CD4-positive, alpha-beta T cell (primary cell): ENCODE measurements at regions not wholly inside any gene's neighbourhood (a gene's known extent, or its start where the extent isn't known, plus 50 kb on each side); places are given as distances from the start of the nearest gene placed in this dataset.

ENCODE experiments used
- ATAC-seq: fragments of 200-7000 bp; cut with Tn5 transposase; one replicate; pipeline ENCODE4 v1.10.0; 2022; ENCODE audit warnings: mild to moderate bottlenecking; ENCODE audit not compliant: poor library complexity
- CTCF ChIA-PET: fragments of 350-600 bp; sonication (Branson Sonifier 250); formaldehyde crosslinking; loops from one replicate; lab custom pipeline; 2021; ENCODE audit warnings: antibody characterized with exemption, inconsistent platforms; lab: Charles Lee
- POLR2A ChIA-PET: fragments of 350-600 bp; sonication (Branson Sonifier 250); formaldehyde crosslinking; loops from one replicate; lab custom pipeline; 2021; ENCODE audit warnings: antibody characterized with exemption, inconsistent platforms; lab: Charles Lee
- DNase-seq, 14 experiments: peaks; one replicate each; pipeline ENCODE4 v3.0.0-alpha.2; 2013 to 2020; ENCODE audit warnings: mixed read lengths in 2 of 14
- H3K27ac ChIP-seq, 2 donors: one replicate each; pipeline versions ENCODE4 v1.5.1 to v1.7.0; 2013; ENCODE audit warnings: low read length in 2 of 2, low read depth in 1 of 2, mild to moderate bottlenecking in 1 of 2
- H3K27me3 ChIP-seq, 2 experiments: 1 replicate in 1 of 2; 2 replicates in 1 of 2; pipeline versions ENCODE4 v1.6.1 to v1.7.0; 2013; ENCODE audit warnings: low read length in 2 of 2, control low read depth in 1 of 2, mild to moderate bottlenecking in 1 of 2, moderate library complexity in 1 of 2; ENCODE audit not compliant: insufficient read depth in 2 of 2, control insufficient read depth in 1 of 2
- H3K36me3 ChIP-seq: one replicate; pipeline ENCODE4 v1.6.1; 2013; ENCODE audit warnings: low read length, control low read depth; ENCODE audit not compliant: insufficient read depth
- H3K4me1 ChIP-seq: one replicate; pipeline ENCODE4 v1.6.1; 2013; ENCODE audit warnings: low read length, control low read depth; ENCODE audit not compliant: insufficient read depth
- H3K4me3 ChIP-seq: one replicate; pipeline ENCODE4 v1.5.1; 2013; ENCODE audit warnings: mild to moderate bottlenecking, low read length, moderate library complexity
- H3K9me3 ChIP-seq, 2 experiments: 1 replicate in 1 of 2; 2 replicates in 1 of 2; pipeline versions ENCODE4 v1.6.1 to v1.7.0; 2013; ENCODE audit warnings: low read length in 2 of 2, mild to moderate bottlenecking in 2 of 2, control low read depth in 1 of 2, moderate library complexity in 1 of 2; ENCODE audit not compliant: control insufficient read depth in 1 of 2, insufficient read depth in 1 of 2
- H3K27ac Mint-ChIP-seq: one replicate; pipeline ENCODE4 v1.8.0; 2020; ENCODE audit warnings: mixed read lengths
- H3K27me3 Mint-ChIP-seq: one replicate; pipeline ENCODE4 v1.8.0; 2021; ENCODE audit warnings: mixed read lengths
- H3K36me3 Mint-ChIP-seq: one replicate; pipeline ENCODE4 v1.8.0; 2021; ENCODE audit warnings: low read depth, mixed read lengths
- H3K4me1 Mint-ChIP-seq: one replicate; pipeline ENCODE4 v1.8.0; 2021; ENCODE audit warnings: low read depth, mixed read lengths
- H3K4me3 Mint-ChIP-seq: one replicate; pipeline ENCODE4 v1.8.0; 2020; ENCODE audit warnings: mild to moderate bottlenecking, mixed read lengths
- H3K9me3 Mint-ChIP-seq: one replicate; pipeline ENCODE4 v1.8.0; 2020; ENCODE audit warnings: mixed read lengths
- CTCF ChIP-seq: fragments of 200-600 bp; IDR thresholded peaks from one replicate; pipeline ENCODE4 v1.8.0; 2022; ENCODE audit warnings: antibody characterized with exemption, mild to moderate bottlenecking
- intact Hi-C, 2 experiments: fragments of 100-400 bp; cut with DNase I in 1 of 2; cut with micrococcal nuclease in 1 of 2; formaldehyde crosslinking; loops; one replicate each; pipeline versions ENCODE4 v1.15.1 to v1.9.0; 2023 to 2025; cut with DNase I, micrococcal nuclease

- H3K4me3 Mint-ChIP-seq, result no peak overlapping the region
- H3K27me3 ChIP-seq, result peaks cover 0 to 2% of the 10 kb centered on the region in 2 experiments
- no peak overlapping the region for H3K27ac ChIP-seq
- no peaks in the 10 kb centered on the region for H3K36me3 ChIP-seq
- no peak overlapping the region for H3K4me3 ChIP-seq
- no peaks in the 10 kb centered on the region for H3K4me1 ChIP-seq
- peaks cover 11% of the 10 kb centered on the region for H3K27me3 Mint-ChIP-seq
- DNase-seq (no peak), ATAC-seq (no peak)
- H3K9me3 ChIP-seq, result peaks cover 0 to 3% of the 10 kb centered on the region in 2 experiments
- peaks cover 6% of the 10 kb centered on the region for H3K9me3 Mint-ChIP-seq
- POLR2A ChIA-PET, result no interaction called here
- H3K36me3 Mint-ChIP-seq, result no peaks in the 10 kb centered on the region
- no peaks in the 10 kb centered on the region for H3K4me1 Mint-ChIP-seq
- H3K27ac Mint-ChIP-seq, result no peak overlapping the region
- CTCF ChIA-PET, result no interaction called here
- TF ChIP-seq CTCF, result no peak
- intact Hi-C loops, result no loop called here
These were observed 243.7 kb upstream of the CHD6 start for GRCh38 chr20:41861772-41862422.

GRCh38 chr20:41854765-41855164 is 236.6 kb upstream of the CHD6 start:
- Mint-ChIP-seq H3K4me1 (no peaks in the 10 kb centered on the region), H3K9me3 (peaks cover 11% of the 10 kb centered on the region), H3K27ac (no peak overlapping the region), H3K4me3 (no peak overlapping the region), H3K27me3 (peaks cover 66% of the 10 kb centered on the region), H3K36me3 (no peaks in the 10 kb centered on the region)
- TF ChIP-seq CTCF, result no peak
- ATAC-seq (no peak), DNase-seq (no peak)
- H3K36me3 ChIP-seq, result no peaks in the 10 kb centered on the region
- ChIA-PET CTCF (no interaction called here), POLR2A (no interaction called here)
- H3K27ac ChIP-seq, result no peak overlapping the region
- no peaks in the 10 kb centered on the region for H3K4me1 ChIP-seq
- no peaks in the 10 kb centered on the region for H3K27me3 ChIP-seq
- H3K4me3 ChIP-seq, result no peak overlapping the region
- intact Hi-C loops, result no loop called here
- peaks cover 0 to 3% of the 10 kb centered on the region in 2 experiments for H3K9me3 ChIP-seq

GRCh38 chr20:41853806-41854205 is 235.6 kb upstream of the CHD6 start:
- ChIA-PET POLR2A (no interaction called here), CTCF (no interaction called here)
- no peak overlapping the region for H3K27ac ChIP-seq
- no peaks in the 10 kb centered on the region for H3K27me3 ChIP-seq
- Mint-ChIP-seq H3K4me3 (no peak overlapping the region), H3K4me1 (no peaks in the 10 kb centered on the region), H3K9me3 (peaks cover 9% of the 10 kb centered on the region), H3K27me3 (peaks cover 66% of the 10 kb centered on the region), H3K36me3 (no peaks in the 10 kb centered on the region), H3K27ac (no peak overlapping the region)
- TF ChIP-seq CTCF, result no peak
- H3K4me3 ChIP-seq, result no peak overlapping the region
- H3K9me3 ChIP-seq, result peaks cover 0 to 3% of the 10 kb centered on the region in 2 experiments
- ATAC-seq (no peak), DNase-seq (no peak)
- no peaks in the 10 kb centered on the region for H3K36me3 ChIP-seq
- no peaks in the 10 kb centered on the region for H3K4me1 ChIP-seq
- intact Hi-C loops, result no loop called here
